Activated CD4-positive, alpha-beta T cell treated with anti-CD3 and anti-CD28 coated beads for 36 hours (primary cell): ENCODE measurements at regions not wholly inside any gene's neighbourhood (a gene's known extent, or its start where the extent isn't known, plus 50 kb on each side); places are given as distances from the start of the nearest gene placed in this dataset.

Source experiments
- ATAC-seq: fragments of 200-7000 bp; cut with Tn5 transposase; one replicate; pipeline ENCODE4 v1.10.0; 2021; ENCODE audit warnings: mild to moderate bottlenecking, moderate library complexity
- CTCF ChIA-PET: fragments of 350-600 bp; sonication (Branson Sonifier 250); formaldehyde crosslinking; loops from one replicate; lab custom pipeline; 2021; ENCODE audit warnings: antibody characterized with exemption; lab: Charles Lee
- POLR2A ChIA-PET: fragments of 350-600 bp; sonication (Branson Sonifier 250); formaldehyde crosslinking; loops from one replicate; lab custom pipeline; 2021; ENCODE audit warnings: antibody characterized with exemption, inconsistent platforms; lab: Charles Lee
- DNase-seq: peaks from one replicate; pipeline ENCODE4 v3.0.0-alpha.2; 2020
- H3K27ac Mint-ChIP-seq: one replicate; pipeline ENCODE4 v1.8.0; 2021; ENCODE audit warnings: mixed read lengths
- H3K27me3 Mint-ChIP-seq: one replicate; pipeline ENCODE4 v1.8.0; 2021; ENCODE audit warnings: mixed read lengths
- H3K36me3 Mint-ChIP-seq: one replicate; pipeline ENCODE4 v1.8.0; 2021; ENCODE audit warnings: low read depth, mixed read lengths
- H3K4me1 Mint-ChIP-seq: one replicate; pipeline ENCODE4 v1.8.0; 2021; ENCODE audit warnings: mixed read lengths
- H3K4me3 Mint-ChIP-seq: one replicate; pipeline ENCODE4 v1.8.0; 2021; ENCODE audit warnings: mild to moderate bottlenecking, moderate library complexity, mixed read lengths
- H3K9me3 Mint-ChIP-seq: one replicate; pipeline ENCODE4 v1.8.0; 2021; ENCODE audit warnings: low read depth, mixed read lengths
- intact Hi-C, 2 experiments: fragments of 100-400 bp; cut with DNase I in 1 of 2; cut with micrococcal nuclease in 1 of 2; formaldehyde crosslinking; loops; one replicate each; pipeline versions ENCODE4 v1.14.2 to v1.15.1; 2022 to 2024; cut with DNase I, micrococcal nuclease

DNA sequence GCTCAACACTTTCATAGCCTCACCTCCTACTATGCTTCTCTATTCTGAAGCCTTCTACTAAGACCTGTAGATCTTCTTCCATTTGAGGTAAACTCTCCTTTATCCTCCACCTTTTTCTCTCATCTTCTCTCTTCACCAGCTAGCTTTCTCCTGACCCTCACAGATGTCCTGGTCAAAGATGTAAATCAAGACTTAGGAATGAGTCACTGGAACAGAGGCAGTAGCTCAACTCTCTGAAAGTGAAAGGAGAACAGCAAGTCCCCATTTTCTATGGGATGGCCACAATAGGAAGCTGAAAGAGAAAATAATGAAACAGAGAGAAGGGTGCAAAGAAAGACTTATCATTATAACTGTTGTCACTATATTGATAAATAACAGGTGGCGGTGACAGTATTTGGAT, 86.1 kb upstream of the DOCK9 start:
- Mint-ChIP-seq H3K4me3 (no peak overlapping the region), H3K27ac (peak overlapping the region; percentile 71)
- POLR2A ChIA-PET: interaction anchor here (0.9 kb wide), 1 partner anchor 13 kb away, joined by 3 read pairs; no protein-coding TSS in a partner anchor

GRCh38 chr13:99064624-99065234, 86.9 kb upstream of the DOCK9 start:
- ChIA-PET CTCF (interaction anchor here (0.6 to 1.8 kb wide), 12 partner anchors 9 to 269 kb away, joined by 3 to 8 read pairs (median 4); no protein-coding TSS in a partner anchor), POLR2A (interaction anchor here (0.6 to 0.9 kb wide), 2 partner anchors 14 to 23 kb away, joined by 3 read pairs; no protein-coding TSS in a partner anchor)
- Mint-ChIP-seq H3K36me3 (peaks cover 17% of the 10 kb centered on the region), H3K4me3 (no peak overlapping the region), H3K9me3 (no peaks in the 10 kb centered on the region), H3K27ac (peak overlapping the region; percentile 59), H3K27me3 (no peaks in the 10 kb centered on the region), H3K4me1 (peaks cover 70% of the 10 kb centered on the region)
- DNase-seq (no peak), ATAC-seq (no peak)
- intact Hi-C loops: no loop called here

More for the DNA sequence above, 86.1 kb upstream of the DOCK9 start:
- Mint-ChIP-seq H3K36me3 (peaks cover 17% of the 10 kb centered on the region), H3K27me3 (no peaks in the 10 kb centered on the region), H3K9me3 (no peaks in the 10 kb centered on the region), H3K4me1 (peaks cover 75% of the 10 kb centered on the region)
- CTCF ChIA-PET: interaction anchor here (0.6 to 1.5 kb wide), 9 partner anchors 8 to 205 kb away, joined by 3 to 8 read pairs (median 4); no protein-coding TSS in a partner anchor
- DNase-seq (no peak), ATAC-seq (peak; percentile 51)
- intact Hi-C loops: no loop called here

DNA sequence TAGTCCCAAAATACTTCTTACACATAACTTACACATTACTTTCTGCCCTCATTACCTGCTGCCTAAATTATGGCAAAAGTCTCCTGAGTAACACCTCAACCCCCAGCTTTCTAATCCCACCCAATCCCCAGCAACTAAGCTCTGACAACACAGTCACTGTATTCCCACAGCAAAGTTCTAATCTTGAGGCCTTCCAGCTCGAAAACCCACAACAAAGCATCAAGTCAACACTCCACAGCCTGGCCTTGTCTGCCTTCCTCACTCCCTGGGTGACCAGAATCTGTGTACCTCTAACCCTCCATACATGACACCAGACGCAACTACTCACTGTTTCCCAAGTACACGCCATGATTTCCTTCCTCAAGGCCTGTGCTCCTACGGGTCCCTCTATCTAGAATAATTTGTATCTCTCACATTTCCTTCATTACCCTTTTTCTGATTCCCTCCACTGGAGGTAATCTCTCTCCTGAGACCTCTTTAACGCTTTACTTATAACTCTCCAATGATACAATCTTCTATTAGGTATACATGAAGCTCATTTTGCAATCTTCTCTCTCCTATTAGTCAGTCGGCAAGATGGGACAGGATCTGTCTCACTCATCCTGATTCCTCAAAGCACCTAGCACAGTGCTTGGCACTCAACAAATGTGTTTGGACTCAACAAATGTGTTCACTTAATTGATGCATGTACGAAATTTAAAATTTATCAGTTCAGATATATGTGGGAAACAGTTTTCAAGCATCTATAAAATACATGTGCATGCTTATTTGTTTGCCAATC, 87.6 kb upstream of the DOCK9 start:
- CTCF ChIA-PET: interaction anchor here (0.8 to 2.4 kb wide), 9 partner anchors 9 to 308 kb away, joined by 3 to 11 read pairs (median 4); no protein-coding TSS in a partner anchor
- no peak for DNase-seq
- no peaks in the 10 kb centered on the region for H3K9me3 Mint-ChIP-seq
- H3K27ac Mint-ChIP-seq: peak overlapping the region; percentile 59
- H3K4me3 Mint-ChIP-seq: no peak overlapping the region
- peaks cover 17% of the 10 kb centered on the region for H3K36me3 Mint-ChIP-seq
- no peaks in the 10 kb centered on the region for H3K27me3 Mint-ChIP-seq
- intact Hi-C loops: no loop called here
- peaks cover 69% of the 10 kb centered on the region for H3K4me1 Mint-ChIP-seq
- POLR2A ChIA-PET: interaction anchor here (0.6 kb wide), 1 partner anchor 22 kb away, joined by 3 read pairs; no protein-coding TSS in a partner anchor
- ATAC-seq: no peak

DNA sequence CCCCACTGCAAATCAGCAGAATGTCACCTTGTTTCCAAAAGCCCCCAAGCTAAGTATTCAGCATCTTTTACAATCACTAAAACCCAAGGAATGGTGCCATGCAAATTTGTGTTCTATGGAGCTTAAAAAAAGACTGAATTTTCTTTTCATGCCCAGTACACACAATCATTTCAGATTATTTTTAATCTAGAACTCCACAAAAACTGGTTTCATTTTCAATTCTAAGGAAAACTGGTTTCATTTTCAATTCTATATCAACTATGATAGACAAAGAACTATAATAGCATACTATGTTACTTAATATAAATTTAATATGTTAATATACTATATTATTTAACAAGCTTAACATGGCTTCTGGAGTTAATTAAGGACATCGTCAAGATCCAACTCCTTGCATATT, 88.4 kb upstream of the DOCK9 start:
- intact Hi-C loops: no loop called here
- H3K27ac Mint-ChIP-seq: no peak overlapping the region
- H3K9me3 Mint-ChIP-seq: no peaks in the 10 kb centered on the region
- H3K36me3 Mint-ChIP-seq: peaks cover 17% of the 10 kb centered on the region
- no peak overlapping the region for H3K4me3 Mint-ChIP-seq
- ATAC-seq (no peak), DNase-seq (no peak)
- peaks cover 65% of the 10 kb centered on the region for H3K4me1 Mint-ChIP-seq
- ChIA-PET CTCF (interaction anchor here (0.7 to 2.4 kb wide), 11 partner anchors 9 to 307 kb away, joined by 3 to 11 read pairs (median 5); no protein-coding TSS in a partner anchor), POLR2A (no interaction called here)
- no peaks in the 10 kb centered on the region for H3K27me3 Mint-ChIP-seq

DNA sequence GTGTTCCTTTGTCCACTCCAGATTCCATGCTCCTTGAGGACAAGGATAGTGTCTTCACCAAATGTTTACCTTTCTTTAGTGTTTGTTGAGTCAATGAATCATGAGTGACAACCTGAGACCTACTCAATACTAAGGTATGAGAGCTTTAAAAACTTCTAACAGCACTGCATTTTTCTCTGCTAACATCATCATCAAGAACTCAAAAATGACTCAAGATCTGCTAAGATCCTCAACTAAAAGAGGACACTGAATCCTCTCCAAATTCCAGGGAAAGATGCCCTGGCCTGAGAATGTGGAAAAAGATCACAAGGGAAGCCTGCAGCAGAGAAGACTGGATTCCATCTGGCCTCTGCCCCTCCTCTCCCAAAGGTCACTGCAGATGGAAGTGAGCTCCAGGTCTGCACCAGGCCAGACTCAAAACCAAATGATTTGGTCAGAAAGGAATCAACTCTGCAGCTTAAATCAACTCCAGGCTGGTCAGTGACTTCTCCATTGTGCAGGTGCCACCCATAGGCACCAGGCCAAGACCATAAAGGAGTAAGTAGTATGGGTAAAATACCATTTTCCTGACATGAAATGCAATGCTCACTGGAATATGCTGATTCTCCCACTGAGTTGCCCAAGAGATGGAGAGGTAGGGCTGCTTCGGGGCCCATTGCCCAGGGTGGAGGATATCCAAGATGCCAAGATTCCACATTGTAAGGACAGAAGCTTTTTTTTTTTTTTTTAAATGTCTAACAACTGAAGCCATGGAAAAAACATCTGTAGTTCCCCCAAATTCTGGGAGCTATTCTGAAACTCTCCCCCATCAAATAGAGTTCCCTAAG, 89.5 kb upstream of the DOCK9 start:
- Mint-ChIP-seq H3K36me3 (peaks cover 22% of the 10 kb centered on the region), H3K27me3 (no peaks in the 10 kb centered on the region), H3K9me3 (no peaks in the 10 kb centered on the region), H3K4me3 (no peak overlapping the region), H3K27ac (peak overlapping the region; percentile 27), H3K4me1 (peaks cover 64% of the 10 kb centered on the region)
- DNase-seq (no peak), ATAC-seq (peak; percentile 32)
- intact Hi-C loops: no loop called here
- ChIA-PET POLR2A (no interaction called here), CTCF (interaction anchor here (0.5 to 2.4 kb wide), 11 partner anchors 8 to 480 kb away, joined by 3 to 11 read pairs (median 5); no protein-coding TSS in a partner anchor)

- Mint-ChIP-seq H3K36me3 (peaks cover 39% of the 10 kb centered on the region), H3K4me1 (peaks cover 54% of the 10 kb centered on the region), H3K4me3 (no peak overlapping the region), H3K9me3 (peaks cover 16% of the 10 kb centered on the region), H3K27me3 (no peaks in the 10 kb centered on the region), H3K27ac (no peak overlapping the region)
- CTCF ChIA-PET: no interaction called here
- POLR2A ChIA-PET: no interaction called here
- DNase-seq (no peak), ATAC-seq (no peak)
- intact Hi-C loops: no loop called here
Observed at GRCh38 chr13:99071211-99071610, 93.3 kb upstream of the DOCK9 start.

DNA sequence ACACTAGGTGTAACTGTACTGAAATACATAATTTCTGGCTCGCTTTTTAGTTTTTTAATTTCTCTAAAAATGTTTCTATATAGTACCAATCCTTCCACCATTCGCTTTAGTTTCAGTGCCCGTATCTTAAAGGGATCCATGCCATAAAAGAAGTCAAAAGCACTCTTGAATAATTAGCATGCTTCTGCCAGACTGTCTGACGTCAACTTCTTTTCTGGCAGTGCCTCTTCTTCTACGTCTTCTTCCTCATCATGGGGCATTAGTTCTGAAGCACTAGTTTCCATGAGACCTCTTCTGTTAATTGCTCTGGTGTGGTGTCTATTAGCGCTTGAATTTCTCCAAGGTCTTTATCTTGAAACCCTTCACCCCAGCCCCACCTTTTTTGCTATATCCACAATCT, 93.8 kb upstream of the DOCK9 start:
- intact Hi-C loops: no loop called here
- ChIA-PET CTCF (interaction anchor here (0.6 kb wide), 1 partner anchor 107 kb away, joined by 3 read pairs; no protein-coding TSS in a partner anchor), POLR2A (no interaction called here)
- Mint-ChIP-seq H3K4me3 (no peak overlapping the region), H3K27ac (no peak overlapping the region), H3K27me3 (no peaks in the 10 kb centered on the region), H3K4me1 (peaks cover 56% of the 10 kb centered on the region), H3K9me3 (peaks cover 17% of the 10 kb centered on the region), H3K36me3 (peaks cover 43% of the 10 kb centered on the region)
- DNase-seq (no peak), ATAC-seq (no peak)

- peaks cover 56% of the 10 kb centered on the region for H3K4me1 Mint-ChIP-seq
- H3K4me3 Mint-ChIP-seq: no peak overlapping the region
- no peak overlapping the region for H3K27ac Mint-ChIP-seq
- ATAC-seq: no peak
- DNase-seq: no peak
- peaks cover 39% of the 10 kb centered on the region for H3K36me3 Mint-ChIP-seq
- intact Hi-C loops: no loop called here
- POLR2A ChIA-PET: no interaction called here
- CTCF ChIA-PET: interaction anchor here (0.6 kb wide), 1 partner anchor 108 kb away, joined by 3 read pairs; no protein-coding TSS in a partner anchor
- H3K27me3 Mint-ChIP-seq: no peaks in the 10 kb centered on the region
- peaks cover 17% of the 10 kb centered on the region for H3K9me3 Mint-ChIP-seq
Observed at GRCh38 chr13:99072356-99072755, 94.5 kb upstream of the DOCK9 start.

- Mint-ChIP-seq H3K4me1 (peaks cover 57% of the 10 kb centered on the region), H3K4me3 (no peak overlapping the region), H3K27ac (no peak overlapping the region), H3K9me3 (peaks cover 17% of the 10 kb centered on the region), H3K27me3 (no peaks in the 10 kb centered on the region), H3K36me3 (peaks cover 37% of the 10 kb centered on the region)
- DNase-seq: no peak
- intact Hi-C loops: no loop called here
- ChIA-PET POLR2A (interaction anchor here (0.6 kb wide), 1 partner anchor 36 kb away, joined by 8 read pairs; no protein-coding TSS in a partner anchor), CTCF (interaction anchor here (0.6 to 1.6 kb wide), 5 partner anchors 11 to 104 kb away, joined by 3 to 4 read pairs (median 3); no protein-coding TSS in a partner anchor)
- ATAC-seq: no peak
Observed at GRCh38 chr13:99072941-99073340, 95.1 kb upstream of the DOCK9 start.

- Mint-ChIP-seq H3K4me3 (no peak overlapping the region), H3K4me1 (peaks cover 66% of the 10 kb centered on the region), H3K9me3 (peaks cover 17% of the 10 kb centered on the region), H3K27ac (no peak overlapping the region), H3K27me3 (no peaks in the 10 kb centered on the region), H3K36me3 (peaks cover 36% of the 10 kb centered on the region)
- ATAC-seq (no peak), DNase-seq (no peak)
- ChIA-PET CTCF (interaction anchor here (0.9 to 2.9 kb wide), 5 partner anchors 8 to 46 kb away, joined by 3 to 8 read pairs (median 3); no protein-coding TSS in a partner anchor), POLR2A (no interaction called here)
- intact Hi-C loops: no loop called here
Observed at GRCh38 chr13:99074693-99075092, 96.8 kb upstream of the DOCK9 start.
